GM18951 (cell line): ENCODE measurements at regions not wholly inside any gene's neighbourhood (a gene's known extent, or its start where the extent isn't known, plus 50 kb on each side); places are given as distances from the start of the nearest gene placed in this dataset.

Source experiments
- POLR2A ChIP-seq: IDR thresholded peaks from 4 replicates; pipeline ENCODE4 v1.6.1; 2011; ENCODE audit warnings: mild to moderate bottlenecking; ENCODE audit not compliant: insufficient read length, insufficient read depth; ENCODE audit errors: extremely low read depth
- in situ Hi-C: fragments of 300-500 bp; cut with MboI; formaldehyde crosslinking; loops from one replicate; pipeline ENCODE4 v1.12.0; 2022; ENCODE audit warnings: low sequenced_read_pairs, mixed read lengths, inconsistent platforms; ENCODE audit not compliant: unreplicated experiment

- TF ChIP-seq POLR2A, result no peak
- in situ Hi-C loops, result no loop called here
Measured at GRCh38 chrX:46447384-46447783, 97.8 kb downstream of the ZNF674 start.

- TF ChIP-seq POLR2A, result peak; percentile 79
- in situ Hi-C loops, result no loop called here
Measured at GRCh38 chrX:46446727-46447378, 98.4 kb downstream of the ZNF674 start.

GRCh38 chrX:46444011-46444410 lies 101.2 kb downstream of the ZNF674 start:
- in situ Hi-C loops, result no loop called here
- no peak for TF ChIP-seq POLR2A

- in situ Hi-C loops, result no loop called here
Measured at GRCh38 chrX:46436744-46437143, 108.5 kb downstream of the ZNF674 start.

GRCh38 chrX:46433892-46434291 lies 111.3 kb downstream of the ZNF674 start:
- in situ Hi-C loops, result no loop called here
- no peak for TF ChIP-seq POLR2A

More at GRCh38 chrX:46436744-46437143, 108.5 kb downstream of the ZNF674 start:
- TF ChIP-seq POLR2A, result no peak

GRCh38 chrX:46408553-46409407 lies 136.4 kb downstream of the ZNF674 start:
- in situ Hi-C loops, result loop anchor here (25.0 kb wide), 1 partner anchor 896 kb away; no protein-coding TSS in a partner anchor
- TF ChIP-seq POLR2A, result no peak

- no peak for TF ChIP-seq POLR2A
- in situ Hi-C loops, result loop anchor here (25.0 kb wide), 1 partner anchor 895 kb away; no protein-coding TSS in a partner anchor
Measured at GRCh38 chrX:46407753-46408130, 137.5 kb downstream of the ZNF674 start.

GRCh38 chrX:46407036-46407752 lies 138.0 kb downstream of the ZNF674 start:
- no peak for TF ChIP-seq POLR2A
- in situ Hi-C loops, result loop anchor here (25.0 kb wide), 1 partner anchor 895 kb away; no protein-coding TSS in a partner anchor

- in situ Hi-C loops, result loop anchor here (25.0 kb wide), 1 partner anchor 892 kb away; no protein-coding TSS in a partner anchor
- no peak for TF ChIP-seq POLR2A
Measured at GRCh38 chrX:46404774-46405173, 140.4 kb downstream of the ZNF674 start.

GRCh38 chrX:46400530-46401443 lies 144.4 kb downstream of the ZNF674 start:
- TF ChIP-seq POLR2A, result no peak
- in situ Hi-C loops, result loop anchor here (25.0 kb wide), 1 partner anchor 888 kb away; no protein-coding TSS in a partner anchor

- in situ Hi-C loops, result no loop called here
- no peak for TF ChIP-seq POLR2A
Measured at GRCh38 chrX:46398874-46399273, 146.3 kb downstream of the ZNF674 start.

- in situ Hi-C loops, result no loop called here
- no peak for TF ChIP-seq POLR2A
Measured at GRCh38 chrX:46398126-46398525, 147.1 kb downstream of the ZNF674 start.

GRCh38 chrX:46386511-46386910 lies 158.7 kb downstream of the ZNF674 start:
- TF ChIP-seq POLR2A, result no peak
- in situ Hi-C loops, result no loop called here

GRCh38 chrX:46383006-46383405 lies 162.2 kb downstream of the ZNF674 start:
- in situ Hi-C loops, result no loop called here
- no peak for TF ChIP-seq POLR2A
